HuH-7 (cell line): ENCODE measurements at regions not wholly inside any gene's neighbourhood (a gene's known extent, or its start where the extent isn't known, plus 50 kb on each side); places are given as distances from the start of the nearest gene placed in this dataset.

Source experiments
- DNase-seq: peaks from one replicate; pipeline ENCODE4 v3.0.0; 2011; ENCODE audit warnings: low spot score

DNA sequence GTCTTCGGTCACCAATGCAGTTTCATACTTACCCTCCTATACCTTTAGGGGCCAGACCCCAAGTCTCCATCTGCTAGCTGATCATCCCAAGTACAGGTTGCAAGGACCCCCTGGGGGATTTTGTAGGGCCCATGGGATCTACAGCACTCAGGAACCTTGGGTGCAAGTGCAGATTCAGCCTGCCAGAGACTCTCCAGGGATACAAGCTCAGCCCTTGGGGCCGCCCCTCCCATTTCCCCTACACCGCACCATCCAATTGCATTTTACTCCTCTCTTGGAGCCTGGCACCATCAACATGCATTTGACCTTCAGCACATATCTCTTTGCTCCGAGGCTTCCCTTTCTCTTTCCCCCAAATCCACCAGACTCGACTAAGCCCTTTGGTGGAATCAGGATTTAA is 154.7 kb upstream of the ZNF536 start:
- no peak for DNase-seq

DNA sequence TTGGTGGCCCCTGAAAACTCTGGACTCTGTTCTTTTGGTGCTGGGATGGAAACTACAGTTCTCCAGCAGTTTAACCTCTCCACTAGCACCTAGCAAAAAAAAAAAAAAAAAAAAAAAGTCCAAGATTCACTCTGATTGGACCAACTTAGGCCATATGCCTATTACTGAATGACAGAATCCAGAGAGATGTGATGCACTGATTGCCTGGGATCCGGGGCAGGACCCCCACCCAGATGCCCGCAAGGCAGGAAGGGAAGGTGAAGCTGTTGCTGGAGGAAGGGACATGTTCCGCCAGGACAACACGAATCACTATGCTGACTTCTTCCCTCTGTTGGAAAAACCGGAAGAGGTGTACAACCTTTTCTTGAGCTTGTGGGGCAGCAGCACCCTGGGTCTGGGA is 152.5 kb upstream of the ZNF536 start:
- DNase-seq = no peak

DNA sequence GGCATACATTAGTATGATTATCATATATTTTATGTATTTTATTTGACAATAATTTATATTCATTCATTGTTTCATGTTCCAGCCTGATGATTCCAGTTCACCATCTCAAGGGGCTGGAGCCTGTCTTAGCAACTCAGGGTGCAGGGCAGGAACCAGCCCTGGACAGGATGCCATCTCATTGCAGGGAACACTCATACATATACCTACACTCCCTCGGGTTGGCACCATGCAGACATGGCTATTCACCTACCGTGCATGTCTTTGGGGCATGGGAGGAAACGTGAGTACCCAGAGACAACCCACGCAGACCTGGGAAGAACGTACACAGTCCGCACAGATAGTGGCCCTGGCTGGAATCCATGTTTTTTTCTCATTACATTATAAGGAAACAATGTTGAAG is 151.0 kb upstream of the ZNF536 start:
- DNase-seq = no peak

DNA sequence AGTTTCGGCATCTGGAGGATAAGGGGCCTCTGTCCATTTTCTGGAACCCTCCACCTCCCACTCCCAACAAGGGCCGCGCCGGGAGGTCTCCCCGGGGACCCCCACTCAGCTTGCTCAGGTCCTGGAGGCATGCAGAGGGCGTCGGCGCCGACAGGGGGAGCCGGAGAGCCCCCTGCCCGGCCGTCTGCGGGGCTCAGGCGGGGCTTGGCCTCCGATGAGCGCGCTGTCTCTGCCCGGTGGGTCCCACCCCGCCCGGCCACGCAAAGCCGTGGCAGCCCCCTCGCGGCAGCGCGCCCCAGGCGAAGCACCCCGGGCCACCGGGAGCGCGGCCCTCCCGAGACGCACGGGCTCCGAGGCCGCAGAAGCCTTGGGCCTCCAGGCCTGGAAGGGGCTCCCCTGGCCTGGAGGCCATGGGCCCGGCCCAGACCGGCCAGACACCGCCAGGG is 149.7 kb upstream of the ZNF536 start:
- peak; percentile 73 for DNase-seq

DNA sequence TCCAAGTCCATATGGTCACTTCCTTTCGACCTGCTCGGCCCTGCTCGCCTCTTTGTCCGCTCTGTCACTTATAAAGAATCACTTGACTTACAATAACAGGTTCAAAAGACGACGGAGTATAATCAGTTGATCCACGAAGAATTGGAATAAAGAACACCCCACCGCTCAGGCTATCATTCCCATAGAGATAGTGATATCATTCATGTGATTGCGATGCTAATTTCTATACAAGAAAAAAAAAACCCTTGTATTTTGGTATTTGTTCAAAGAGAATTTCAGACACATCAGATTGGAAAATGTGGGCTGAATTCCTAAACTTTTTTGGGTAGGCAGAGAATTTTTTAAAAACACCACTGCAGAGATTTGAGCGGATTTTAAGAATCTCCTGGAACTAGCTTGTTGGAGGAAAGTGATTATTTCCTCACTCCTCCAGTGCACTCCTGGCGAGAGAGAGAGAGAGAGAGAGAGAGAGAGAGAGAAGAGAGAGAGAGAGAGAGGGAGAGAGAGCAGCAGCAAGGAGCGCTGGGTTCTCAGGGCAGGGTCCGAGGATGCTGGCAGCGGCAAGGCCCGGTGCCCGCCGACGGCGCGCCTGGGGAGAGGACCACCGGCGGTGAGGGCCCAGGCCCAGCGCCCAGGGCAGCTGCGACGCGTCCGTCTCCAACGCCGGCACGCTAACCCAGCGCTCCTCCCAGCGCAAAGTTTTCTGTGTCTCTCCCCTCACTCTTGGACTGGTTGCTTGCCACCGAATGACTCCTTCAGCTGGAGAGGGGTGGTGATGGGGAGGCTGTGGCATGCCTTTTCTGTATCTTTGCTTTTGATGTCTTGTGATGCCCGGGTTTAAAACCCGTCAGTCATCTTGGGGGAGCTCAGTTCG is 149.0 kb upstream of the ZNF536 start:
- DNase-seq = no peak

DNA sequence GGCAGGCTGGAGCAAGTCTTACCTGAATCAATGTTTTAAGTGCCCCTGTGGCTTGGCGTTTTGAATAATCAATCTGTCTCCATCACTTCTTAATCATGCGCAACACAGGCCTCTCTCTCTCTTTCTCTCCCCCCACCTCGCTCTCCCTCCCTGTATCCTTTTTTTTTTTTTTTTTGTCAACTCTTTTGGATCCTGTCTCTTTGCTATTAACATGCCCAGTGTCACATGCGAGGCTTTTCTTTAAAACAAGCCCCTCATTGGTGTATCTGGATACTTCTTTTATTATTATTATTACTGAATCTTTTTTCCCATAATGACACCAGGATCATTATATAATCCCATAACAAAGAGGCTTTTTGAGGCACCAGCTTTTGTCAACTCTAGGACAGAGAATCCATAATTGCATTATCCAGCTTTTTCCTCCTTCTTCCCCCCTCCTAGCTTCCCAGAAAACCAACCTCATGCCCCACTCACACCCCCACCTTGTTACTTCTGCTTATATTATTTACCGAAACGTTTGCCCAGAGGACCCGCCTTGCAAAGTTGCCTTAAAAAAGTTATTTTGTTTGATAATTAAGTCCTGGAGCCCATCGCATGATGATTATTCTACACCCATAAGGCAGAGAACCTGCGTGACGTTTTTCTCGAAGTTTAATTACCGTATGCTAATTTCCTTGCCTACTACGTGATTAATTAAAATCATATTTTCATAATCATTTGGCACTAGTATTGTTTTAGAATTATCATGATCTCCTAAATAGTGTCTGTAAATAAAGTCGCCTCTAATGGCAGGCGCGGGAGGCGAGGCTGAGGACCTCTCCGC is 148.1 kb upstream of the ZNF536 start:
- no peak for DNase-seq

DNA sequence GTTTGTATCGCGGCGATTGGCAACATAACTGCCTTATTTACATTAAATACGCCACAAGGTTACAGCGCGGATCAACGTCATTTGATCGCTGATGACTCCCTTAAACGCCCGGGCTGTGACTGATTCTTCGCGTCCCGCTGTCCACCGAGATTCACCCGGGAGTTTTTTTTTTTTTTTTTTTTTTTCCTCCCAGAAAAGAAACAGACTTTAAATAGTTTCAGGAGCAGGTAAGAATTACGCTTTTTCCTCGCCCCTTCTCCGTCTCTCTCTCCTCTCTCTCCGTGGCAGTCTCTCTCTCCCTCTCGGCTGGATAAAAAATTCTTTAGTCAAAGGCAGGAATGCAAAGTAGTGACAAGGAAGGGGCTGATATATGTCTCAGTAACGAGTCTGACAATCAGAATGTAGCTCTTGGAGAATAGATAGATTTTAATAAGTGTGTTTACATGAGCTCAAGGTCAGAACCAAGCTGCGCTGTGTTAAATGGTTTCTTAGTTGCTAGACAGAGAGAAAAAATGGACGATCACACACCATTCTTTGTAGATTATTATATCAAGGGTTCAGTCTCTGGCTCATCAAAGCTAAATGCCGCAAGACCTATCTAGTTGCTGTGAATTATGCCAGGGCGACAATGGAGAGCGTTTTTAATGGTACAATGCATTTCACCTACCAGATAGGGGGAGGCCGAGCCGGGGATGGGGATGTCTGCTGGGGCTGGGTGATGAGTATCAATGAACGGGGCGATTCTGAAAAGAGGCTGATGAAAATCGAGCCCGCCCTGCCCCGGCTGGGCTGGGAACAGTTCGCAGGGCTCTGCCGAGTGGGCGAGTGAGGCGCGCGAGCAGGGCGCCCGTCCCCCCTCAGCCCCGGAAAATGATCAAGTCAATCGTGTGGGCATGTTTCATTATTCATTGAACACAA is 147.2 kb upstream of the ZNF536 start:
- DNase-seq = no peak

DNA sequence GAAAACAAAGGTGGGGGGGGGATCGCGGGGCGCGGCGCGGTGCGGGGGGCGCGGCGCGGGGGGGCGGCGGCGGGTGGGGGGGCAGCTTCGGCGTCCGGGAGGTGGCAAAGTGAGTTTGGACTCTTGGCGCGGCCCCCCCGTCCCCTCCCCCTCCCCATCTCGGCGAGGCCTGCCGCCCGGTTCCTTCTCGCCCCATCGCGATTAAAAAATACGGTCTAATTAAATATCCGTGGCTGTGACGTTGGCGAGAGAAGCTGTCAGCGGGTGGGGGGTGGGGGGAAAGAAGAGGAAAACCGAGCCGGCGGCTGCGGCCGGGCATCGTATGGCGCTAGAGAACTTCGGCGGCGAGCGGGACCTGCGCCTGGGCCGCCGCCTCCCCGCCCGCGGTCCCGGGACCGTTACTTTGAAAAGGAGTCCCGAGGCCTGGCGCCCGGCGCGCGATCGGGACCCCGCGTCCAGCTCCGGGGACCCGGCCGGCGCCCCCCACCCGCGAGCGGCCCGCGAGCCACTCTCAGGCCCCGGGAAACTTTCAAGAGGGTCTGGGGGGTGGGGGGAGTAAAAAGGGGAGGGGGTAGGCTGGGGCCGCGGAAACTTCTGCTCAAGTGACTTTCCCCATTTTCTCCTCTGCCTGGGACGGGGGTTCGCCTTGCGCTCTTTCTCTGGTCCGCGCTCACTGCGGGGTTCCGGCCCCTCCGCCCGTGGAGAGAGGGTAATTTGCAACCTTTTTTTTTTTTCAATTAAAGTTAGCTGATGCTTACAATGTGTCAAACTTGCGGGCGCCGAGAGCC is 146.3 kb upstream of the ZNF536 start:
- DNase-seq = no peak

DNA sequence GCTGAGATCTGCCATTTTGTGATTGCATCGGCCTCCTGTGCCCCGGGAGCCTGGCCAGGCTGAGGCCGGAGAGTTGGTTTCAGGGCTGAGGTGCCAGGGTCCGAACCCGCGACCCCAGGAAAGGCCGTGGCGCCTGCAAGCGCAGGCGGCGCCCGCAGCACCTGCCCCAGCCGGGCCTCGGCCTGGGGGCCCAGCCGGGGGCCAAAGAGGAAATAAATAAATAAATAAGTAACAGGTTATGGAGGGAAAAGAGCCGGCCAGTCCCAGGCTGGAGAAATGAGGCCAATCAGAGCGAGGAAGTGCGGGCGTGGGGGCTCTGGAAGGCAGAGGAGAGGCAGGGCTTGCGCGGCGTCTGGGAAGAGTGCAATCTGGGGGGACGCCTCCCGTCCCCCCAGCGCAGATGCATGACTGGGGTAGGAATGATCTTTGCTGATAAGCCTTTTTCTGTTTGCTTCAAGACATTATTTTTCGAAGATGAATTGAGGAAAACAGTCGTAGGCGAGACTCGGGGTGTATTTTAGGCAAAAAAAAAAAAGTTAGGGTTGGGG is 145.6 kb upstream of the ZNF536 start:
- DNase-seq = no peak

DNA sequence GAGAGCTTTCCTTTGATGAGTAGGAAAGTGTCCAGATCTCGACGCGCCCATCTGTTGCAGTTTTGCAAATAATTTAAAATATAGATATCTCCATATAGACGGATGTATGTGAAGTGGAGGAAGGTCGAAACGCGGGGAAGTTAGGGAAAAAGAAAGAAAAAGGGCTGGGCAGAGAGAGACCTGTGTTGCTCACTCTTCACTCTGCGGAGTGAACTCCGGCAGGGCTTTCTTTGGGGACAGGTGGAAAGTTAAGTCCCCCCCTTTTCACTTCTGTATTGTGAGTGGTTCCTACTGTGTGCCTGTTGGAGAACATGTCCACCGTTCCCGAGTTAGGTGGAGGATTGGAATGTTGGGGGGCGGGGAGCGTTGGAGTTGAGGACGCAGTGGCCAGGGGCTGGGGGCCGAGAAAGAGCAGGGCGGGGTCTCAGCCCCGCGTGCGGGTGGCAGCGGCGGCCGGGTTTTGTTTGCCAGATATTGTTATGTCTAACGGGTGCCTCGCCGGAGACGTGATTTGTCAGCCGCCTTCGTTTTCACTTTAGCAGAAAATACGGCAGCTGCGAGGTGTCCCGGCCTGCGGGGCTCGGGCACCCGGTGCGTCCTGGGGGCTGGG is 145.1 kb upstream of the ZNF536 start:
- no peak for DNase-seq

DNA sequence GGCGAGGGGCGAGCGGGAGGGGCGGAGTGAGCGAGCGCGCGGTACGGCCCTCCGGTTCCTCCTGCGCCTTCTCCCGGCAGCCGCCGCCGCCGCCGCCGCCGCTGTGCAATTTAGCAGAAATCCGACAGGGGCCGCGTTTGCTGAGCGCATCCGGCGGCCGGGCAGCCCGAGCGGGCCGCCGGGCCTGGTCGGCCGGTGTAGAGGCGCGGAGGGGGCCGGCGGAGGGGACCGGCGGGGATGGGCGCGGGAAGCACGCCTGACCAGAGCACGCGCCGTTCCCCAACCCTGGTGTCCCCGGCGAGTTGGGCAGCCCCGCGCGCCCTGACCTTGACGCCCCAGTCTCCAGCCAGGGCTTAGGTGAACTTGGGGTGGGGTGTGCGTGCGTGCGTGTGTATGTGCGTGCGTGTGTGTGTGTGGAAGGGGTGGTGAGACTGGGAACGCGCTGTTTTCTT is 144.5 kb upstream of the ZNF536 start:
- DNase-seq = peak; percentile 83

DNA sequence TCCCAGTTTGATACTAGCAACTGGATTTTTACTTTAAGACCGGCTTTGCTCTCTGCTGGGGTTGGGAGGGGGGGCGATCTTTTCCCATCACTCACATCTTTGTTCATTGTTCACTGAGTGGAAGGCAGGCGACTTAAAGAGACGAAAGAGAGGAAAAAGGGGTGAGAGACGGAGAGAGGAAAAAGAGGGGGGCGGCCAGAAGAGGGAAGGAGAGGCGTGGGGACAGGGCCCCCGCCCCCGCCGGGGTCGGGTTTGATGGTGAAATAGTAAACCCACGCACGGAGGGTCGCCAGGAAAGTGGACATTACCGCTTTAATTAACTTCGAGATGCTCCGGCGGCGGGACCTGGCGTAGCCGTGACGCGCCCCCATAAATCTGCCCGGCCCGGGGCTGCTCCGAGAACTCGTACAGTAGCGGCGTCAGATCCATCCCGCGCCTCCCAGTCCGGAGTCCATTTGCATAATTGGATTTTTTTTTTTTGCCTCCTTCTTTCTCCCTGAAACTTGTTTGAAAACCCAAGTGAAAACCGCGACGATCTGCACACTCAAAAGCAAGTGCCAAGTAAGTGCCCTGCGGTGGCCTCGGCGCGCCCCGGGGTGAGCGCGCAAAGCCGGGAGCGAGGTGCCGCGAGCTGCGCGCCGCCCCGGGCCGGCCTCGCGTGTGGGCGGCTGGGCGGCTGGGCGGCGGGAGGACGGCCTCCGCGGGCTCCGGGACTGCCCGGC is 143.9 kb upstream of the ZNF536 start:
- no peak for DNase-seq

DNA sequence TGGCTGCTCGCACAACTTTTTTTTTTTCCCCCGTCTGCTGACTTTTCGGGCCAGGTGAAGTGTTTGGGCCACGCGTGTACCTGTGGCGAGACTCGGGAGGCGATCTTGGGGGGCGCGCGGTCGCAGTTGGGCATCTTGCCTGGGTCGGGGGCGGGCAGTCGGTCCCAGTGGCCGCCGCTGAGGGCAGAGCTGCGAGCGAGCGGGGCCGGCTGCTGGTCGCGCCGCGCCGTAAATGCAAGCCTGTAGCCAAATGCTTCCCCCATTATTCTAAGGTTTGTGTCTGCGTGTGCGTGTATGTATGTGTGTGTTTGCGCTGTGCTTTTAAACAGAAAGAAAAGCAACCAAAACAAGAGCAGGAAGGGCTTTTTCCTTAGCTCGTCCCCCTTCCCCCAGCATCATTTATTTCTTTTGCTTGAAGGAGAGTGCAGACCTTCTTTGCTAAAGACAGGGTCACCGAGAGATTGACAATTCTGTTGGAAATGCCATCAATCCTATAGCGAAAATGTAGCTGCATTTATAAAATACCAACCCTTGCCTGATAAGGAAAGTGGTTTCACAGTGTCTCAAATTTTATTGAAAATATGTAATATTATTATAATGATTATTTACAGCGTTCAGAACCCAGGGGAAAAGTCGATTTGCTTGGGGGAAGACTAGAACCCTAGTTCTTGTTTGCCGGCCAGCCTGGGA is 143.2 kb upstream of the ZNF536 start:
- DNase-seq = no peak

DNA sequence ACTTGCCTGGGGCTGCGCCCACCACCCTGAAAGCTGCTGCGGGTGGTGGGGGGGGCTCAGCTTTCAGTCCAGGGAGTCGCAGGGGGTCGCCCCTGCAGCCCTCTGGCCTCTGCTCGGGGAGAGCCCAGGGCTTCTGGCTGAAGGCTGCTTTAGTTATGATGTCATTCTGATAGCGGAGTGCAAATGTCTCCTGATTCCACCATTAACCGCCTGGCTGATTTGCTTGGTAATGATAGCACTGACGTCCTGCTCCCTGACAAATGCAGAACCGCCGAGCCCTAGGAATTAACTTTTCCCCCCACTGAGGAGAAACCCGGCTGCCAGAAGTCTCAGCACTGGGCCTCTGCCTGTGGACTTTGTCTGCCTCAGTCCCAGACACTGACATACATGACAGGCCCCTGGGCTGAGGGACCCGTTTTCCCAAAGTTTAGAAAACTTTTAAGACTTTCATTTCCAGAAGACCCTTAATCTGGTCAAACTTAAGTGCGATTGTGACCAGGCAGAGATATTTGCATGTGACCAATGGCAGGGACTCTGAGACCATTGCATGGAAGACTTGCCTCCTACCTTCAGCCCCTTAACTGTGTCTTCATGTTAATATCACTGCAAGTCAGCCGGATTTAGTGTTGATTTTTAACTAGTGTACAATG is 142.5 kb upstream of the ZNF536 start:
- DNase-seq = no peak

DNA sequence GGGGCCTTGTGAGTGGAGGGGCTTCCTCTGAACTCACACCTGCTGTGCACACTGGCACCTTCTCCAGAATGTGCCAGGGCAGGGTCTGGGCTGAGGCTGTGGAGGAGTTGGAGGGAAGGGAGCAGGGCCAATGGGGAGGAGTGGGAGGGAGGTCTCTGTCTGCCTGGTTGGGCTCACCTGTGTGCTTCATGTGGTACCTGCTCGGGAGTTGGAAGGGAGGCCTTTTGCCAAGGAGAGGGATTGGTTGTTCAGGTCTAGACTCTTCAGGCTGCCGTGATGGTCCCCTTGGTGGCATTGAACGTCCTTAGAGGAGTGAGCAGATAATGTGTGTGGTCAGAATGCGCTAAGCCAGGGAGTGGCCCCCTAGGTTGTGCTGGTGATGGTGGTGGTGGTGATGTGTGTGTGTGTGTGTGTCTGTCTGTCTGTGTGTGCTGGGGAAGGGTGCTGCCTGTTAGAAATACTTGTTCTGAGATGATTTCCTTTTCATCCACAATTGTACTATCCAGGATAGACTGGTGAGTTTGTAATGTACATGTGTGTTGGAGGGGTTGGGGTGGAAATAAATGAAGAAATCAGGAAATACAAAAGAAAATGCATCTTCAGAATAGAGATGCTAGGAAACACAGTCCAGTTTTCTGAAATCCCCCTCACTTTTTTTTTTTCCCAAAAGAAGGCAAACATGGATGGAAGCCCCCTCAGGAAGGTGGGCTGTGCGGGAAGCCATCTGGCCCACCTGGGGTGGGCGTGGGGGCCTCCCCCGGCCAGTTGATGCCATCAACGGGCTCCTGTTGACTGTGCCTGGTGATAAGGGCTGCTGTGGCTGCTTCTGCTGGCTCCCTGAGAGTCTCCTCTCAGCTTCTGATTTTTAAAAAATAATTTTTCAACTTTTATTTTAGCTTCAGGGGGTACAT is 140.5 kb upstream of the ZNF536 start:
- DNase-seq = no peak

DNA sequence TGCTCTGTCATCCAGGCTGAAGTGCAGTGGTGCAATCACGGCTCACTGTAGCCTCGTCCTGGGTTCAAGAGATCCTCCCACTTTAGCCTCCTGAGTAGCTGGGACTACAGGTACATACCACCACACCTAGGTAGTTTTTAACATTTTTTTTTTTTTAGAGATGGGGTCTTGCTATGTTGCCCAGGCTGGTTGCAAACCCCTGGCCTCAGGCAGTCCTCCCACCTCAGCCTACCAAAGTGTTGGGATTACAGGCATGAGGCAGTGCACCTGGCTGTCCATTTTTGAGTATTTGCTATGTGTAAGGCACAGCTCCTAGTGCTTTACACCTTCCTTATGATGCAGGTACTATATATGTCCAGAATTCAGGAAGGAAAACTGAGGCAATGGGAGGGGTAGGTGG is 138.8 kb upstream of the ZNF536 start:
- no peak for DNase-seq

DNA sequence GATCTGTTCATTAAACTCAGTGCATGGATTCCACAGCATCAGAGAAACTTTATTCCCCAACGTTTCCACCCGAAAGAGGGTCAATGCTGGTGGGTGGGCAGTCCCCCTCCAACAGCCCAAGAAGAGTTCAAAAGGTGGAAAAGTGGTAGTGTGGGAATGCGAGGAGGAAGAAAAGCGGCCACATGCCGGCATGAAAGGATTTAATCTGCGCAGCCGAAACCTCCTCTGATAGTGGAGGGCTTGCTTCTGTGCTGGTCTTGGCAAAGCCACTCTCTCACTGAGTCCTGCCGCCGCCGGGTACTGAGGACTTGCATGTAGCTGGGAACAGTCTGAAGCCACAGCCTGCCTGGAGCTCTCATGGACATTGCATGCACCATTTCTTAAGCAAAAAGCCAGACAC is 136.2 kb upstream of the ZNF536 start:
- no peak for DNase-seq

DNA sequence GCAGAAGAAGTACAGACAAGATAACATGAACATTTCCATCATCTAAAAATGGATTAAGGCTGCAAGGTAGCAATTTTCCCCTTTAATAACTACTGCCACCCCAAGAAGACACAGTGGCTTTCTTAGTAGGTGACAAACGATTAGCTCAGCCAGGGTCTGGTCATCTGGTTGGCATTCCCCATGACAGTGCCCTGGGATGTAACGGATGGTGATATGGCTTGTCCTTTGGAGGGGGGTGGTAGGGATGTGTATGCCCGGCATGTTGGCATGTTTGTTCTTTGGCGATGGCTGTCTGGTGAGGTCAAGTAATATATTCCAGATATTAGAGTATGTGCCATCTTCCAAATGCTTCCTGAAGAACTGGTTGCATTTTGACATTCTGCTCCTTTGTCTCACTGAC is 135.6 kb upstream of the ZNF536 start:
- no peak for DNase-seq
